Fibroblast of lung (primary cell): ENCODE measurements at regions not wholly inside any gene's neighbourhood (a gene's known extent, or its start where the extent isn't known, plus 50 kb on each side); places are given as distances from the start of the nearest gene placed in this dataset.

Experiments
- EZH2 ChIP-seq: IDR thresholded peaks from 2 replicates; pipeline ENCODE4 v1.5.1; 2012; ENCODE audit warnings: low read length, control low read depth, mild to moderate bottlenecking; ENCODE audit errors: missing control alignments
- TF ChIP-seq, protein P1 (sequence below), 2 donors: IDR thresholded peaks in 1 of 2; conservative IDR thresholded peaks in 1 of 2; 1 replicate in 1 of 2; 2 replicates in 1 of 2; pipeline ENCODE4 v1.5.1; 2011 to 2012; ENCODE audit warnings: low read length in 2 of 2, control low read depth in 1 of 2, inconsistent platforms in 1 of 2, low read depth in 1 of 2, mild to moderate bottlenecking in 1 of 2

DNA sequence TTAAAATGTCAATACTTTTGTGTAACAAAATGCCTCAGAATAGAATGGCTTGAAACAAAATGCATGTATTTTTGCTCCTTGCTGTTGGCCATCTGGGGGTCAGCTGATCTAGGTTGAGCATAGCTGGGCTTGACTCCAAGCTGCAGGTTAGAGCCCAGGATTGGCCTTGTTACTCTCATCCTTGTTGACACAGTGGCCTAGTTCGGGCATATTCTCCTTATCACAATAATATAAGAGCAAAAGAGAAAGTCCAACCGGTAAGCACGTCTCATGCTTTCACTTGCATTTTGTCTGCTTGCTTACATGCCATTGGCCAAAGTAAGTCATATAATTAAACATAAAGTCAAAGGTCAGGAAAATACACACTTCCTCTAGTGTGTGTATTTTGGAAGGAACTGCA is 456.2 kb downstream of the KCNT2 start:
- TF ChIP-seq, protein P1, sequence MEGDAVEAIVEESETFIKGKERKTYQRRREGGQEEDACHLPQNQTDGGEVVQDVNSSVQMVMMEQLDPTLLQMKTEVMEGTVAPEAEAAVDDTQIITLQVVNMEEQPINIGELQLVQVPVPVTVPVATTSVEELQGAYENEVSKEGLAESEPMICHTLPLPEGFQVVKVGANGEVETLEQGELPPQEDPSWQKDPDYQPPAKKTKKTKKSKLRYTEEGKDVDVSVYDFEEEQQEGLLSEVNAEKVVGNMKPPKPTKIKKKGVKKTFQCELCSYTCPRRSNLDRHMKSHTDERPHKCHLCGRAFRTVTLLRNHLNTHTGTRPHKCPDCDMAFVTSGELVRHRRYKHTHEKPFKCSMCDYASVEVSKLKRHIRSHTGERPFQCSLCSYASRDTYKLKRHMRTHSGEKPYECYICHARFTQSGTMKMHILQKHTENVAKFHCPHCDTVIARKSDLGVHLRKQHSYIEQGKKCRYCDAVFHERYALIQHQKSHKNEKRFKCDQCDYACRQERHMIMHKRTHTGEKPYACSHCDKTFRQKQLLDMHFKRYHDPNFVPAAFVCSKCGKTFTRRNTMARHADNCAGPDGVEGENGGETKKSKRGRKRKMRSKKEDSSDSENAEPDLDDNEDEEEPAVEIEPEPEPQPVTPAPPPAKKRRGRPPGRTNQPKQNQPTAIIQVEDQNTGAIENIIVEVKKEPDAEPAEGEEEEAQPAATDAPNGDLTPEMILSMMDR (conservative IDR thresholded peaks at IDR 0.05 in 1 of 2, IDR thresholded peaks at IDR 0.05 in 1 of 2; ENCODE audit: low read depth in 1 of 2, low read length in 2 of 2), result no peak
- TF ChIP-seq EZH2, result no peak
